GM21381 (cell line): ENCODE measurements at regions not wholly inside any gene's neighbourhood (a gene's known extent, or its start where the extent isn't known, plus 50 kb on each side); places are given as distances from the start of the nearest gene placed in this dataset.
A peak's percentile ranks its signal among the peaks of the same experiment; 100 is the strongest.

Source experiments
- ATAC-seq: cut with Tn5 transposase; IDR thresholded peaks from one replicate; pipeline ENCODE4 v1.9.1; 2021; ENCODE audit warnings: mild to moderate bottlenecking, moderate library complexity; ENCODE audit not compliant: unreplicated experiment

GRCh38 chr5:173826086-173826427, 62.1 kb upstream of the CPEB4 start:
- no peak for ATAC-seq

GRCh38 chr5:173826428-173827350, 61.5 kb upstream of the CPEB4 start:
- ATAC-seq = no peak

- no peak for ATAC-seq
These were observed 59.2 kb upstream of the CPEB4 start for GRCh38 chr5:173828952-173829351.

GRCh38 chr5:173829826-173830225, 58.3 kb upstream of the CPEB4 start:
- no peak for ATAC-seq

GRCh38 chr5:173830421-173830820, 57.7 kb upstream of the CPEB4 start:
- ATAC-seq = no peak

GRCh38 chr5:173831196-173831914, 56.8 kb upstream of the CPEB4 start:
- ATAC-seq = no peak

GRCh38 chr5:173832386-173832785, 55.8 kb upstream of the CPEB4 start:
- peak; percentile 71 for ATAC-seq

- no peak for ATAC-seq
These were observed 54.8 kb upstream of the CPEB4 start for GRCh38 chr5:173833196-173833985.

GRCh38 chr5:173834071-173834771, 53.9 kb upstream of the CPEB4 start:
- ATAC-seq = no peak

GRCh38 chr5:173835131-173835530, 53.0 kb upstream of the CPEB4 start:
- ATAC-seq = no peak

- no peak for ATAC-seq
These were observed 52.5 kb upstream of the CPEB4 start for GRCh38 chr5:173835661-173836060.

- no peak for ATAC-seq
These were observed 50.5 kb upstream of the CPEB4 start for GRCh38 chr5:173837654-173838053.
